Heart right ventricle (tissue), 16 donors: ENCODE measurements at regions not wholly inside any gene's neighbourhood (a gene's known extent, or its start where the extent isn't known, plus 50 kb on each side); places are given as distances from the start of the nearest gene placed in this dataset.

Experiments used
- ATAC-seq, 8 donors: fragments of 200-7000 bp; cut with Tn5 transposase; one replicate each; pipeline ENCODE4 v1.9.1; 2020; ENCODE audit warnings: mild to moderate bottlenecking in 8 of 8, moderate library complexity in 8 of 8, moderate number of reproducible peaks in 1 of 8
- DNase-seq, 2 donors: peaks; one replicate each; pipeline ENCODE4 v3.0.0-alpha.2; 2020
- H3K27ac ChIP-seq, 10 donors: fragments of 200-600 bp; sonication (generic) in 2 of 10; one replicate each; pipeline versions ENCODE4 v1.5.0 to v1.8.0; 2020 to 2022; ENCODE audit warnings: mild to moderate bottlenecking in 3 of 10
- H3K27me3 ChIP-seq, 7 donors: fragments of 200-600 bp; one replicate each; pipeline ENCODE4 v1.8.0; 2021 to 2022; ENCODE audit warnings: mild to moderate bottlenecking in 2 of 7
- H3K36me3 ChIP-seq, 9 donors: fragments of 200-600 bp; sonication (generic) in 1 of 9; one replicate each; pipeline versions ENCODE4 v1.5.0 to v1.8.0; 2020 to 2022; ENCODE audit warnings: mild to moderate bottlenecking in 2 of 9
- H3K4me1 ChIP-seq, 9 donors: fragments of 200-600 bp; sonication (generic) in 1 of 9; one replicate each; pipeline versions ENCODE4 v1.5.0 to v1.8.0; 2020 to 2022; ENCODE audit warnings: mild to moderate bottlenecking in 4 of 9
- H3K4me3 ChIP-seq, 10 donors: fragments of 200-600 bp; sonication (generic) in 2 of 10; one replicate each; pipeline versions ENCODE4 v1.5.0 to v1.8.0; 2020 to 2022; ENCODE audit warnings: mild to moderate bottlenecking in 7 of 10, moderate library complexity in 2 of 10
- H3K9me3 ChIP-seq, 11 donors: fragments of 200-600 bp in 10 of 11; sonication (generic) in 2 of 11; one replicate each; pipeline versions ENCODE4 v1.5.0 to v1.8.0; 2013 to 2022; ENCODE audit warnings: mild to moderate bottlenecking in 2 of 11, control low read depth in 1 of 11, moderate library complexity in 1 of 11
- WGBS, 2 donors: extraction: QIAGEN DNeasy Blood & Tissue Kit; methylation state at CpG; one replicate each; pipeline ENCODE4 v1.1.7; 2013; ENCODE audit warnings: inconsistent platforms in 1 of 2; 5-methylcytosine and 5-hydroxymethylcytosine counted together
- intact Hi-C, 10 donors: fragments of 100-400 bp; cut with DNase I; formaldehyde crosslinking; loops; one replicate each; pipeline versions ENCODE4 v1.11.1 to v1.14.2; 2022
- TF ChIP-seq, protein P1 (sequence below), 9 donors: fragments of 200-600 bp; sonication (generic) in 2 of 9; IDR thresholded peaks; one replicate each; pipeline versions ENCODE4 v1.5.0 to v1.8.0; 2021 to 2022; ENCODE audit warnings: antibody characterized with exemption in 9 of 9, mild to moderate bottlenecking in 5 of 9, moderate library complexity in 1 of 9
- donor health status: Arrhythmogenic right ventricular cardiomyopathy.
- donor health status: ischemic (EF 13 %, LVEDD 7.1; RV severe dilation, severe dysfunction).
- donor health status: healthy with polysubstance abuse.
- donor health status: DM: no; HTN: yes; CAD: no.
- donor health status: DM: no; HTN: no; CAD: no.
- donor health status: ischemic (EF 25% LVEDD 6.9; RV normal size, moderate dysfunction).
- donor health status: ischemic (EF 25% LVEDD 5.7; RV mildly dilated, moderate dysfunction).
- donor health status: healthy.
- donor health status: DM: yes; HTN: yes; CAD: no.
- donor health status: Ischemic cardiomyopathy.
- donor health status: ischemic (EF 35%, LVEDD 5.7; RV mildly dilated, moderate dysfunction).
- donor health status: nonischemic (EF 11% LVEDD 7.7; RV severe dilation, severe dysfunction).
- donor health status: DM: yes; HTN: yes; CAD: no.
- donor health status: PGD.
- donor health status: ischemic (EF 29% LVEDD 5.4; RV normal size, mild dysfunction).
- donor health status: nonischemic (EF 23%, LVEDD 6.1; RV moderate dilation, normal function).

DNA sequence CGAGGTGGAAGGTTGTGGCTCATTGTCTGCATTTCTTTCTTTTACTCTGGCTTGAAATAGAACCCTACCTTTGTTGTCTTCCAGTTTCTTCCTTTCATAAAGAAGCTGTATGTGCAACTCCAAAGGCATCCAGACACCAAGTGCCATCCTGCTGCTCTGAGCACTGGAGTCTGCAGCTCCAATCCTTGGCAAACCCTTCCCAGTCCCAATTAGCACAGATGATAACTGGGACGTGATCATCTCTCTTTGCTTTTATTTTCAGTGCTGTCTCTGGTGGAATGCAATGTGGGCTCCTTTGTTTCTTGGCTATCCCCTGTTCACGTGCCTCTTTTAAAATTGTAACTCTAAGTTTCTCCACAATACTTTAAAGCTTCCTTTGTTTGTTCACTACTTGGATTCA lies 140.9 kb downstream of the AQP9 start:
- 52 to 57% methylated on average over 3 of the region's 3 CpGs for WGBS, 2 donors
- no peaks in the 10 kb centered on the region for H3K36me3 ChIP-seq
- H3K27me3 ChIP-seq: no peaks in the 10 kb centered on the region
- intact Hi-C loops: loop anchor here in 3 of 10 donors (5.0 to 10.0 kb wide), 3 partner anchors 156 to 478 kb away; partner anchors contain the start of gene LIPC (in 1 of the 3)
- TF ChIP-seq, protein P1, sequence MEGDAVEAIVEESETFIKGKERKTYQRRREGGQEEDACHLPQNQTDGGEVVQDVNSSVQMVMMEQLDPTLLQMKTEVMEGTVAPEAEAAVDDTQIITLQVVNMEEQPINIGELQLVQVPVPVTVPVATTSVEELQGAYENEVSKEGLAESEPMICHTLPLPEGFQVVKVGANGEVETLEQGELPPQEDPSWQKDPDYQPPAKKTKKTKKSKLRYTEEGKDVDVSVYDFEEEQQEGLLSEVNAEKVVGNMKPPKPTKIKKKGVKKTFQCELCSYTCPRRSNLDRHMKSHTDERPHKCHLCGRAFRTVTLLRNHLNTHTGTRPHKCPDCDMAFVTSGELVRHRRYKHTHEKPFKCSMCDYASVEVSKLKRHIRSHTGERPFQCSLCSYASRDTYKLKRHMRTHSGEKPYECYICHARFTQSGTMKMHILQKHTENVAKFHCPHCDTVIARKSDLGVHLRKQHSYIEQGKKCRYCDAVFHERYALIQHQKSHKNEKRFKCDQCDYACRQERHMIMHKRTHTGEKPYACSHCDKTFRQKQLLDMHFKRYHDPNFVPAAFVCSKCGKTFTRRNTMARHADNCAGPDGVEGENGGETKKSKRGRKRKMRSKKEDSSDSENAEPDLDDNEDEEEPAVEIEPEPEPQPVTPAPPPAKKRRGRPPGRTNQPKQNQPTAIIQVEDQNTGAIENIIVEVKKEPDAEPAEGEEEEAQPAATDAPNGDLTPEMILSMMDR (IDR thresholded peaks at IDR 0.05): no peak
- no peak for DNase-seq
- no peak overlapping the region for H3K4me3 ChIP-seq
- peaks cover 0 to 6% (median 0%) of the 10 kb centered on the region in 9 donors for H3K4me1 ChIP-seq
- peaks cover 0 to under 1% (median 0%) of the 10 kb centered on the region in 11 donors for H3K9me3 ChIP-seq
- no peak for ATAC-seq
- H3K27ac ChIP-seq: no peak overlapping the region

DNA sequence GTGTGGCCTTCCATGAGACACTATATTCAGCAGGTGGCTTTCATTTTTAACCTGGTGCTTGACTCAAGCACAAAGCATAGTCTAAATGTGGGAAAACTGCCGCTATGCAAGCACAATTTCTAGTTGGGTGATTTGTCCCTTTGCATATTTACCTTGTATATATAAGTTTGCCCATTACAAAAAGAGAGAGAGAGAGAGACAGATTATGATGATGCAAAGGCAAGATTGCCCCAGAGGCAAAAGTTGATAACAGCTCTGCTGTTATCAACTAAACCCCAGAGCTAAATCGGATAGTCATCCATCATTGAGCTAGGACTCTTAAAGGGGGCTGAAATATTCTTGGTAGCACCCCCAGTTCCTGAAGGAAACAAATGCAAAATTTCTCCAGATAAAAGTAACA lies 141.5 kb downstream of the AQP9 start:
- WGBS, 2 donors: 72 to 85% methylated on average over 2 of the region's 2 CpGs
- ATAC-seq: no peak
- TF ChIP-seq, protein P1 (IDR thresholded peaks at IDR 0.05): no peak
- no peak for DNase-seq
- Histone ChIP-seq H3K4me1 (peaks cover 0 to 6% (median 0%) of the 10 kb centered on the region in 9 donors), H3K36me3 (no peaks in the 10 kb centered on the region), H3K27me3 (no peaks in the 10 kb centered on the region), H3K4me3 (no peak overlapping the region), H3K9me3 (no peaks in the 10 kb centered on the region), H3K27ac (no peak overlapping the region)
- intact Hi-C loops: loop anchor here in 3 of 10 donors (5.0 to 10.0 kb wide), 3 partner anchors 155 to 478 kb away; partner anchors contain the start of gene LIPC (in 1 of the 3)

DNA sequence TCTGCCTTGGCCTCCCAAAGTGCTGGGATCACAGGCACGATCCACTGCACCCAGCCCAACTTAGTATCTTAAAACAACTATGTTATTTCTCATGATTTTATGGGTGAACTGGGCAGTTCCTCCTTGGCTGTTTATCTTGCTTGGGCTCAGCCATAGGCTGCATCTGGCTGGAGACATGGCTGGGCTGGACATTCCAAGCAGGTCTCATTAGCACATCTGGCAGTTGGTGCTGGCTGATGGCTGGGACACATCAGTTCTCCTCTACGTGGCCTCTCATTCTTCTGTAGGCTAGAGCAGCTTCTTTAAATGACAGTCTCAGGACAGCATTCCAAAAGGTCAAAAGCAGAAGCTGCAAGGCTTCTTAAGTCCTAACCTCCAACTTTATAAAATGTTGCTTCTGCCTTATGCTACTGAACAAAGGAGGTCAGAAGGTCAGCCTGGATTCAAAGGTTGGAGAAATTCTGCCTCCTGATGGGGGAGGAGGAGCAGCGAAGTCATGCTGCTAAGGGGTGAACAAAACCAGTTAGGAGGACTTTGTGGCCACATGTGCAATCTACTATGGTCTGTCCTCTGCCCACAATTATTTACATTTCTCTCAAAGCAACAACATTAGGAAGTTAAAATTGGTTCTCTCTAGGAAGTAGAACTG lies 144.0 kb downstream of the AQP9 start:
- DNase-seq: no peak
- no peak overlapping the region for H3K27ac ChIP-seq
- H3K4me1 ChIP-seq: peaks cover 0 to 6% (median 0%) of the 10 kb centered on the region in 9 donors
- ATAC-seq: no peak
- no peaks in the 10 kb centered on the region for H3K36me3 ChIP-seq
- no peaks in the 10 kb centered on the region for H3K9me3 ChIP-seq
- no peaks in the 10 kb centered on the region for H3K27me3 ChIP-seq
- WGBS, 2 donors: 81 to 87% methylated on average over 3 of the region's 3 CpGs
- intact Hi-C loops: no loop called here
- H3K4me3 ChIP-seq: no peak overlapping the region
- TF ChIP-seq, protein P1 (IDR thresholded peaks at IDR 0.05): no peak

DNA sequence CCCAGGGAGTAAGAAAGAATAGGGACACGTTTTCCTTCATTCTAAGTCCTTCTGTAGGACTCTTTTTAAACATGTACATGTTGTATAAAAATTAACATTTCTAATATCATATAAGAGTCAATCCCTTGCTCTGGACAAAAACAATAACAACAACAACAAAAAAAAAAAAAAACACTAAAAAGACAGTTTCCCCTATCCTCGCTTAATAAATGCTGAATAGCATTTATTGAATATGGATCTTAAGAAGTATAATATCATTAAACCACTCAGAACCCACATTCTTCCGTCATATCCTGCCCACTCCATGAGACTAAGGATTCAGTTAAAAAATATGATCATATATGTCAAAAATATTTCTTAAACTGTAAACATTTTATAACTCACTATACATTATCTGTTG lies 145.1 kb downstream of the AQP9 start:
- 91 to 94% methylated on average over 3 of the region's 3 CpGs for WGBS, 2 donors
- Histone ChIP-seq H3K27me3 (no peaks in the 10 kb centered on the region), H3K4me1 (peaks cover 0 to 6% (median 0%) of the 10 kb centered on the region in 9 donors), H3K27ac (no peak overlapping the region), H3K4me3 (no peak overlapping the region), H3K9me3 (no peaks in the 10 kb centered on the region), H3K36me3 (no peaks in the 10 kb centered on the region)
- no peak for ATAC-seq
- intact Hi-C loops: no loop called here
- TF ChIP-seq, protein P1 (IDR thresholded peaks at IDR 0.05): no peak
- no peak for DNase-seq
